Cardiac muscle cell (in vitro differentiated cells and primary cell): ENCODE measurements at regions not wholly inside any gene's neighbourhood (a gene's known extent, or its start where the extent isn't known, plus 50 kb on each side); places are given as distances from the start of the nearest gene placed in this dataset.

Source experiments
- DNase-seq, 2 donors: peaks; one replicate each; pipeline versions ENCODE4 v3.0.0 to v3.0.0-alpha.2; 2010 to 2017; ENCODE audit warnings: low read depth in 1 of 2, low spot score in 1 of 2
- H3K27ac ChIP-seq: fragments of 200-600 bp; sonication (generic); 2 replicates; pipeline ENCODE4 v1.5.1; 2016
- H3K27me3 ChIP-seq: fragments of 200-600 bp; sonication (generic); 2 replicates; pipeline ENCODE4 v1.6.0; 2016; ENCODE audit warnings: control low read depth
- H3K36me3 ChIP-seq: fragments of 200-600 bp; sonication (generic); 2 replicates; pipeline ENCODE4 v1.5.1; 2016; ENCODE audit warnings: control low read depth
- H3K4me1 ChIP-seq: fragments of 200-600 bp; sonication (generic); 2 replicates; pipeline ENCODE4 v1.8.1; 2017; ENCODE audit warnings: low read depth, mild to moderate bottlenecking, mixed run types
- H3K4me3 ChIP-seq: fragments of 200-600 bp; sonication (generic); 2 replicates; pipeline ENCODE4 v1.5.1; 2016; ENCODE audit warnings: mild to moderate bottlenecking
- H3K9me3 ChIP-seq: fragments of 200-600 bp; sonication (generic); 2 replicates; pipeline ENCODE4 v1.5.1; 2017; ENCODE audit warnings: low read depth, mild to moderate bottlenecking, control low read depth
- TF ChIP-seq, protein P1 (sequence below): IDR thresholded peaks from 2 replicates; pipeline ENCODE4 v1.5.1; 2012; ENCODE audit warnings: low read depth, mild to moderate bottlenecking, low read length

DNA sequence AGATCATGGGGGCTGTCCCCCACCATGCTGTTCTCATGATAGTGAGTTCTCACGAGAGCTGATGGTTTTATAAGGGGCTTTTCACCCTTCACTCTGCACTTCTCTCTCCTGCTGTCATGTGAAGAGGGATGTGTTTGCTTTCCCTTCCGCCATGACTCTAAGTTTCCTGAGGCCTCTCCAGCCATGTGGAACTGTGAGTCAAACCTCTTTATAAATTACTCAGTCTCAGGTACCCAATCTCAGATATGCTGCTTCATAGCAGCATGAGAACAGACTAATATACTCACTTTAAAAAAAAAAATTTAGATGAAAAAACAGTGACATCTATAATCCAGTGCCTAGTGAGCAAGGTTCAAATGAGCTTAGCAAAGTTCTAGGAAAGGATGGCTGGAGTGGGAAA is 135.1 kb upstream of the RAB4A start:
- no peaks in the 10 kb centered on the region for H3K9me3 ChIP-seq
- no peaks in the 10 kb centered on the region for H3K4me1 ChIP-seq
- TF ChIP-seq, protein P1, sequence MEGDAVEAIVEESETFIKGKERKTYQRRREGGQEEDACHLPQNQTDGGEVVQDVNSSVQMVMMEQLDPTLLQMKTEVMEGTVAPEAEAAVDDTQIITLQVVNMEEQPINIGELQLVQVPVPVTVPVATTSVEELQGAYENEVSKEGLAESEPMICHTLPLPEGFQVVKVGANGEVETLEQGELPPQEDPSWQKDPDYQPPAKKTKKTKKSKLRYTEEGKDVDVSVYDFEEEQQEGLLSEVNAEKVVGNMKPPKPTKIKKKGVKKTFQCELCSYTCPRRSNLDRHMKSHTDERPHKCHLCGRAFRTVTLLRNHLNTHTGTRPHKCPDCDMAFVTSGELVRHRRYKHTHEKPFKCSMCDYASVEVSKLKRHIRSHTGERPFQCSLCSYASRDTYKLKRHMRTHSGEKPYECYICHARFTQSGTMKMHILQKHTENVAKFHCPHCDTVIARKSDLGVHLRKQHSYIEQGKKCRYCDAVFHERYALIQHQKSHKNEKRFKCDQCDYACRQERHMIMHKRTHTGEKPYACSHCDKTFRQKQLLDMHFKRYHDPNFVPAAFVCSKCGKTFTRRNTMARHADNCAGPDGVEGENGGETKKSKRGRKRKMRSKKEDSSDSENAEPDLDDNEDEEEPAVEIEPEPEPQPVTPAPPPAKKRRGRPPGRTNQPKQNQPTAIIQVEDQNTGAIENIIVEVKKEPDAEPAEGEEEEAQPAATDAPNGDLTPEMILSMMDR: no peak
- no peak for DNase-seq
- H3K27ac ChIP-seq: no peak overlapping the region
- no peaks in the 10 kb centered on the region for H3K36me3 ChIP-seq
- no peak overlapping the region for H3K4me3 ChIP-seq
- H3K27me3 ChIP-seq: no peaks in the 10 kb centered on the region

- TF ChIP-seq, protein P1: no peak
- H3K36me3 ChIP-seq: no peaks in the 10 kb centered on the region
- no peak overlapping the region for H3K4me3 ChIP-seq
- no peaks in the 10 kb centered on the region for H3K27me3 ChIP-seq
- no peak overlapping the region for H3K27ac ChIP-seq
- DNase-seq: no peak
- no peaks in the 10 kb centered on the region for H3K4me1 ChIP-seq
- H3K9me3 ChIP-seq: no peaks in the 10 kb centered on the region
These were observed 134.1 kb upstream of the RAB4A start for GRCh38 chr1:229136822-229137221.

DNA sequence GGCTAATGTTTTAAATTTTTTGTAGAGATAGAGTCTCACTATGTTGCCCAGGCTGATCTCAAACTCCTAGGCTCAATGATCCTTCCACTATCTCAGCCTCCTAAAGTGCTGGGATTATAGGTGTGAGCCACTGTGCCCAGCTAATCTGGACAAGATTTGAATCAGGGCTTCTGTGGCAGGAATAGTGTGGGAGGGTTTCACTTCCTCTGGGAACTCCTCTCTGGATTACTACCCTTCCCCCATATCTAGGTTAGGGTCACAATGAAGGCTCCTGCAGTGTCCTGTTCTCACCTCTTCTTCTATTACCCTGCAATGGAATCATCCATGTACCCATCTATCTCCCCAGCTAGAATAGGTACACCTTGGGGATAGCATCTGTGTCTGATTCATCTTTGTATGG is 133.6 kb upstream of the RAB4A start:
- Histone ChIP-seq H3K4me1 (no peaks in the 10 kb centered on the region), H3K27ac (no peak overlapping the region), H3K9me3 (no peaks in the 10 kb centered on the region), H3K36me3 (no peaks in the 10 kb centered on the region), H3K4me3 (no peak overlapping the region), H3K27me3 (no peaks in the 10 kb centered on the region)
- TF ChIP-seq, protein P1: no peak
- DNase-seq: no peak

GRCh38 chr1:229138058-229138457 is 132.9 kb upstream of the RAB4A start:
- Histone ChIP-seq H3K9me3 (no peaks in the 10 kb centered on the region), H3K36me3 (no peaks in the 10 kb centered on the region), H3K27ac (no peak overlapping the region), H3K27me3 (no peaks in the 10 kb centered on the region), H3K4me3 (no peak overlapping the region), H3K4me1 (no peaks in the 10 kb centered on the region)
- TF ChIP-seq, protein P1: no peak
- DNase-seq: no peak

DNA sequence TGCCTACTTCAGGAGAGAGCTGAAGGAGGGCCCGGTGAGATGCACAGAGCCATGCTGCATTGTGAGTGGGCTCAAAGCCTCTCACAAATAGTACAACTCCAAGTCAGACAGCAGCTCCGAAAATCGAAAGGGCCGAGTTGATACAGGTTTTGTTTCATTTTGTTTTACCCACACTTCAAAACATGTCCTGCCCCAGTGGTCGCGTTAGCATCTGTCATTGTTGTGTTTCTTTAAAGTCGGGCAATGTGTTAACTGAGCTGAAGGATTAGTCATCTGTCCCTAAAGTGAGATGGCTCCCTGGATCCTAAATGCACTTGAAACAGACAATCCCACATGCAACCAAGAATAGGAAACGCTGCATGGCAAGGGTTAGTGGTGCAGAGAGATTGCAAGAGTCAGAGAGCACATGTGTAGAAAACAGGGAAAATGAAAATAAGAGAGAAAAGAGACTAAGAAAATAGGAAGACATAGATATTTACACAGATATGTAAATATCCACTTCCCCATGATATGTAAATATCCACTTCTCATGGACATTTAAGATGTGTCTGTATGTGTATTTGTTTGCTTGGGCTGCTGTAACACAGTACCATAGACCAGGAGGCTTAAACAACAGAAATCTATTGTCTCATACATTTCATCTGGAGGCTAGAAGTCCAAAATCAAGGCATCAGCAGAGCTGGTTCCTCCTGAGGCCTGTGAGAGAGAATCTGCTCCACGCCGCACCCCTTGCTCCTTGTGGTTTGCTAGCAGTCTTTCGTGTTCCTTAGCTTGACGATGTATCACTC is 131.4 kb upstream of the RAB4A start:
- no peaks in the 10 kb centered on the region for H3K4me1 ChIP-seq
- no peak overlapping the region for H3K4me3 ChIP-seq
- TF ChIP-seq, protein P1: no peak
- no peak overlapping the region for H3K27ac ChIP-seq
- no peak for DNase-seq
- no peaks in the 10 kb centered on the region for H3K27me3 ChIP-seq
- H3K36me3 ChIP-seq: no peaks in the 10 kb centered on the region
- no peaks in the 10 kb centered on the region for H3K9me3 ChIP-seq

DNA sequence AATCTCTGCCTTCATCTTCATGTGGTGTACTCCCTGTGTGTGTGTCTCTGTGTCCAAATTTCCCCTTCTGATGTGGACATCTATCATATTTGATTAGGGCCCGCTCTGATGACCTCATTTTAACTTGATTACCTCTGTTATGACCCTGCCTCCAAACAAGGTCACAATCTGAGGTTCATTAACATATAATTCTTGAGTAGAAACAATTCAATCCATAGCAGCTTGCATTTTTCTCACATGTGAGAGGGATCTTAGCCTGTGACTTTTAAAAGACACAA is 130.9 kb upstream of the RAB4A start:
- Histone ChIP-seq H3K27ac (no peak overlapping the region), H3K36me3 (no peaks in the 10 kb centered on the region), H3K9me3 (no peaks in the 10 kb centered on the region), H3K4me3 (no peak overlapping the region), H3K27me3 (no peaks in the 10 kb centered on the region), H3K4me1 (no peaks in the 10 kb centered on the region)
- TF ChIP-seq, protein P1: no peak
- no peak for DNase-seq
